Stimulated activated CD4-positive, alpha-beta T cell treated with anti-CD3 and anti-CD28 coated beads, TNF-alpha, amount 100 ng/mL, for 4 hours (primary cell): ENCODE measurements at regions not wholly inside any gene's neighbourhood (a gene's known extent, or its start where the extent isn't known, plus 50 kb on each side); places are given as distances from the start of the nearest gene placed in this dataset.
"Not testable (repeated sequence)": the region's sequence is repeated elsewhere in the genome, so short reads cannot be mapped to it uniquely, and the experiment has no call there.

Source experiments
- DNase-seq, 3 experiments: peaks; one replicate each; pipeline ENCODE4 v3.0.0-alpha.2; 2020; ENCODE audit warnings: low read depth in 3 of 3

- no peak for DNase-seq
Observed at GRCh38 chr22:22346401-22347107, 102.0 kb downstream of the VPREB1 start.

- DNase-seq: no peak
Observed at GRCh38 chr22:22348127-22348814, 103.7 kb downstream of the VPREB1 start.

- DNase-seq: no peak
Observed at GRCh38 chr22:22348815-22349454, 104.3 kb downstream of the VPREB1 start.

GRCh38 chr22:22349455-22349836 is 104.9 kb downstream of the VPREB1 start:
- DNase-seq: no peak

- DNase-seq: no peak
Observed at GRCh38 chr22:22351366-22351765, 106.8 kb downstream of the VPREB1 start.

- no peak for DNase-seq
Observed at GRCh38 chr22:22352371-22352999, 107.9 kb downstream of the VPREB1 start.

- DNase-seq: no peak
Observed at GRCh38 chr22:22355096-22355834, 110.7 kb downstream of the VPREB1 start.

GRCh38 chr22:22357024-22357883 is 112.7 kb downstream of the VPREB1 start:
- DNase-seq: peak; percentile 31 to 51 (median 44)

- DNase-seq: no peak
Observed at GRCh38 chr22:22358152-22358551, 113.6 kb downstream of the VPREB1 start.

- no peak for DNase-seq
Observed at GRCh38 chr22:22358686-22359085, 114.1 kb downstream of the VPREB1 start.

- no peak for DNase-seq
Observed at GRCh38 chr22:22359465-22359864, 114.9 kb downstream of the VPREB1 start.

GRCh38 chr22:22360014-22360413 is 115.4 kb downstream of the VPREB1 start:
- no peak for DNase-seq

GRCh38 chr22:22362311-22362710 is 117.7 kb downstream of the VPREB1 start:
- DNase-seq: no peak

- DNase-seq: no peak
Observed at GRCh38 chr22:22362936-22363335, 118.3 kb downstream of the VPREB1 start.

GRCh38 chr22:22364207-22364606 is 119.6 kb downstream of the VPREB1 start:
- no peak for DNase-seq

GRCh38 chr22:22366537-22366936 is 122.0 kb downstream of the VPREB1 start:
- DNase-seq: no peak

- DNase-seq: no peak
Observed at GRCh38 chr22:22368516-22368915, 123.9 kb downstream of the VPREB1 start.

- DNase-seq: not testable (repeated sequence)
Observed at GRCh38 chr22:22369219-22369963, 124.8 kb downstream of the VPREB1 start.

- DNase-seq: no peak
Observed at GRCh38 chr22:22369964-22370270, 125.3 kb downstream of the VPREB1 start.

- no peak for DNase-seq
Observed at GRCh38 chr22:22371031-22371541, 126.5 kb downstream of the VPREB1 start.
